HCT116 (cell line): ENCODE measurements at regions not wholly inside any gene's neighbourhood (a gene's known extent, or its start where the extent isn't known, plus 50 kb on each side); places are given as distances from the start of the nearest gene placed in this dataset.

Source experiments
- ATAC-seq: fragments of 200-7000 bp; cut with Tn5 transposase; 2 replicates; pipeline ENCODE4 v1.9.1; 2020; ENCODE audit warnings: mild to moderate bottlenecking, moderate library complexity
- BruUV-seq: library from RNA; stranded (reverse); fragments of 400-500 nt; replicated peaks from 2 replicates; lab custom pipeline; 2021; lab: Mats Ljungman, UMichigan
- CTCF ChIA-PET: fragments of 300-600 bp; sonication (Branson Sonifier 250); formaldehyde crosslinking; loops from one replicate; lab custom pipeline; 2021; ENCODE audit warnings: antibody characterized with exemption; lab: Charles Lee
- POLR2A ChIA-PET: fragments of 300-600, 350-600 bp; sonication (Branson Sonifier 250); formaldehyde crosslinking; loops from one replicate; lab custom pipeline; 2021; ENCODE audit warnings: antibody characterized with exemption; lab: Charles Lee
- RAD21 ChIA-PET, 2 experiments: fragments of 300-600 bp; sonication (Branson Sonifier 250); formaldehyde crosslinking; loops; one replicate each; lab custom pipeline; 2023; ENCODE audit warnings: low total read pairs in 2 of 2; ENCODE audit not compliant: uncharacterized antibody in 2 of 2, unreplicated experiment in 2 of 2, low non-redundant PET in 1 of 2; lab: Charles Lee
- DNase-seq: peaks from one replicate; pipeline ENCODE4 v3.0.0-alpha.2; 2010; ENCODE audit warnings: low read depth, low spot score
- H2AFZ ChIP-seq: fragments of 200-600 bp; shearing (Covaris generic), sonication (generic); 2 replicates; pipeline ENCODE4 v1.6.1; 2017; ENCODE audit warnings: low read depth, mixed run types, mixed read lengths, antibody characterized with exemption, low read length; ENCODE audit not compliant: poor library complexity, severe bottlenecking
- H3K27ac ChIP-seq: 2 replicates; pipeline ENCODE4 v1.5.1; 2012; ENCODE audit warnings: low read depth, low read length
- H3K27me3 ChIP-seq: fragments of 200-600 bp; sonication (generic); 2 replicates; pipeline ENCODE4 v1.6.1; 2016; ENCODE audit warnings: mixed run types, low read length, mixed read lengths; ENCODE audit not compliant: insufficient read depth
- H3K36me3 ChIP-seq, 2 experiments: fragments of 200-500 bp in 1 of 2; fragments of 200-600 bp in 1 of 2; sonication (Bioruptor generic) in 1 of 2; sonication (generic) in 1 of 2; 2 replicates each; pipeline versions ENCODE4 v1.5.1 to v1.6.1; 2014 to 2016; ENCODE audit warnings: low read length in 2 of 2, inconsistent platforms in 1 of 2, mixed read lengths in 1 of 2, mixed run types in 1 of 2; ENCODE audit not compliant: insufficient read depth in 2 of 2, control insufficient read depth in 1 of 2
- H3K4me1 ChIP-seq, 2 experiments: fragments of 200-600 bp in 1 of 2; sonication (generic) in 1 of 2; 2 replicates each; pipeline versions ENCODE4 v1.5.1 to v1.6.1; 2012 to 2017; ENCODE audit warnings: low read length in 2 of 2, inconsistent platforms in 1 of 2, mild to moderate bottlenecking in 1 of 2, mixed read lengths in 1 of 2, mixed run types in 1 of 2, moderate library complexity in 1 of 2; ENCODE audit not compliant: insufficient read depth in 2 of 2, control insufficient read depth in 1 of 2
- H3K4me2 ChIP-seq: fragments of 200-600 bp; sonication (generic); 2 replicates; pipeline ENCODE4 v1.6.1; 2017; ENCODE audit warnings: mixed run types, low read length, mixed read lengths
- H3K4me3 ChIP-seq, 2 experiments: fragments of 200-600 bp in 1 of 2; sonication (generic) in 1 of 2; replicated peaks in 1 of 2; 2 replicates each; pipeline ENCODE4 v1.5.1; 2011 to 2016; ENCODE audit warnings: low read length in 2 of 2, control low read depth in 1 of 2, low read depth in 1 of 2, mild to moderate bottlenecking in 1 of 2, mixed read lengths in 1 of 2, mixed run types in 1 of 2
- H3K79me2 ChIP-seq: fragments of 200-600 bp; sonication (generic); 2 replicates; pipeline ENCODE4 v1.6.1; 2017; ENCODE audit warnings: mild to moderate bottlenecking, mixed run types, low read length, moderate library complexity, mixed read lengths; ENCODE audit not compliant: insufficient read depth
- H3K9ac ChIP-seq: fragments of 200-600 bp; sonication (generic); 2 replicates; pipeline ENCODE4 v1.6.1; 2016; ENCODE audit warnings: low read length, mixed read lengths
- H3K9me2 ChIP-seq: fragments of 200-600 bp; sonication (generic), shearing (Covaris generic); 2 replicates; pipeline ENCODE4 v1.6.1; 2017; ENCODE audit warnings: mixed run types, mild to moderate bottlenecking, moderate library complexity; ENCODE audit not compliant: insufficient read depth
- H3K9me3 ChIP-seq, 2 experiments: fragments of 200-500 bp in 1 of 2; fragments of 200-600 bp in 1 of 2; sonication (Bioruptor generic) in 1 of 2; sonication (generic) in 1 of 2; 2 replicates each; pipeline ENCODE4 v1.6.1; 2014 to 2017; ENCODE audit warnings: low read length in 2 of 2, mixed read lengths in 2 of 2, inconsistent platforms in 1 of 2, low read depth in 1 of 2, mild to moderate bottlenecking in 1 of 2, mixed run types in 1 of 2, moderate library complexity in 1 of 2; ENCODE audit not compliant: control insufficient read depth in 1 of 2, insufficient read depth in 1 of 2
- H4K20me1 ChIP-seq: fragments of 200-600 bp; sonication (generic), shearing (Covaris generic); 2 replicates; pipeline ENCODE4 v1.6.1; 2017; ENCODE audit warnings: mixed run types, mild to moderate bottlenecking, moderate library complexity; ENCODE audit not compliant: insufficient read depth
- CTCF ChIP-seq, 3 experiments: fragments of 200-600 bp in 1 of 3; sonication (generic) in 1 of 3; IDR thresholded peaks in 2 of 3; conservative IDR thresholded peaks in 1 of 3; 2 replicates each; pipeline ENCODE4 v1.5.1; 2012 to 2017; ENCODE audit warnings: low read depth in 2 of 3, low read length in 2 of 3, antibody characterized with exemption in 1 of 3, borderline replicate concordance in 1 of 3, control low read depth in 1 of 3, mild to moderate bottlenecking in 1 of 3, mixed read lengths in 1 of 3, mixed run types in 1 of 3, moderate library complexity in 1 of 3; ENCODE audit not compliant: insufficient read depth in 1 of 3
- EGR1 ChIP-seq: IDR thresholded peaks from 2 replicates; pipeline ENCODE4 v1.6.1; 2012; ENCODE audit warnings: low read depth
- JUND ChIP-seq: IDR thresholded peaks from 2 replicates; pipeline ENCODE4 v1.6.1; 2012
- MAX ChIP-seq: IDR thresholded peaks from 2 replicates; pipeline ENCODE4 v1.6.1; 2012
- RAD21 ChIP-seq: IDR thresholded peaks from 2 replicates; pipeline ENCODE4 v1.6.1; 2012; ENCODE audit warnings: low read depth, mild to moderate bottlenecking
- SIN3A ChIP-seq: IDR thresholded peaks from 2 replicates; pipeline ENCODE4 v1.6.1; 2012; ENCODE audit warnings: low read depth
- TCF7L2 ChIP-seq: IDR thresholded peaks from 2 replicates; pipeline ENCODE4 v1.7.0; 2011; ENCODE audit warnings: borderline replicate concordance, inconsistent platforms; ENCODE audit not compliant: insufficient read depth, insufficient read length; ENCODE audit errors: extremely low read depth
- YY1 ChIP-seq: IDR thresholded peaks from 2 replicates; pipeline ENCODE4 v1.6.1; 2011; ENCODE audit warnings: low read length, low read depth, moderate library complexity, mild to moderate bottlenecking; ENCODE audit not compliant: insufficient replicate concordance; ENCODE audit errors: extremely low read depth
- intact Hi-C: fragments of 100-400 bp; cut with micrococcal nuclease; formaldehyde crosslinking; loops from 2 replicates; pipeline ENCODE4 v1.10.0; 2022

GRCh38 chr6:119726086-119726485 is 376.5 kb upstream of the MAN1A1 start (continued):
- no peak for TF ChIP-seq EGR1
- TF ChIP-seq RAD21, result no peak
- no peak for TF ChIP-seq SIN3A
- TF ChIP-seq JUND, result no peak
- no peak for TF ChIP-seq YY1
- no peak for TF ChIP-seq TCF7L2

GRCh38 chr6:119720160-119720559 is 370.6 kb upstream of the MAN1A1 start:
- ATAC-seq, result peak; percentile 85
- DNase-seq, result peak; percentile 32
- ChIA-PET RAD21 (interaction anchor here (0.7 to 1.0 kb wide), 4 partner anchors 370 to 574 kb away, joined by 3 to 4 read pairs (median 4); no protein-coding TSS in a partner anchor), POLR2A (interaction anchor here (0.7 kb wide), 1 partner anchor 21 kb away, joined by 3 read pairs; no protein-coding TSS in a partner anchor), CTCF (interaction anchor here (1.0 to 1.3 kb wide), 3 partner anchors 8 to 369 kb away, joined by 3 to 8 read pairs (median 5); no protein-coding TSS in a partner anchor)
- no TSS peak for BruUV-seq
- no peak overlapping the region for H3K4me3 ChIP-seq
- intact Hi-C loops, result loop anchor here (5.0 to 10.0 kb wide), 2 partner anchors 368 to 755 kb away; no protein-coding TSS in a partner anchor
- no peaks in the 10 kb centered on the region for H3K79me2 ChIP-seq
- H3K36me3 ChIP-seq, result no peaks in the 10 kb centered on the region
- H3K9ac ChIP-seq, result no peak overlapping the region
- TF ChIP-seq MAX (no peak), RAD21 (peak; percentile 15), CTCF (IDR thresholded peaks at IDR 0.05 in 2 of 3, conservative IDR thresholded peaks at IDR 0.05 in 1 of 3; ENCODE audit: borderline replicate concordance in 1 of 3, insufficient read depth in 1 of 3, low read depth in 2 of 3, low read length in 2 of 3) (peak in 2 of 3 experiments; percentile 48 to 57; a peak in 4 of 6 replicates)
- no peaks in the 10 kb centered on the region for H3K9me3 ChIP-seq
- no peaks in the 10 kb centered on the region for H3K27me3 ChIP-seq
- H3K27ac ChIP-seq, result no peak overlapping the region
- no peak overlapping the region for H2AFZ ChIP-seq
- H3K4me2 ChIP-seq, result no peak overlapping the region
- no peaks in the 10 kb centered on the region for H3K9me2 ChIP-seq
- no peaks in the 10 kb centered on the region for H3K4me1 ChIP-seq
- no peaks in the 10 kb centered on the region for H4K20me1 ChIP-seq
